ENCODE measurements at regions not wholly inside any gene's neighbourhood (a gene's known extent, or its start where the extent isn't known, plus 50 kb on each side); places are given as distances from the start of the nearest gene placed in this dataset.

DNA sequence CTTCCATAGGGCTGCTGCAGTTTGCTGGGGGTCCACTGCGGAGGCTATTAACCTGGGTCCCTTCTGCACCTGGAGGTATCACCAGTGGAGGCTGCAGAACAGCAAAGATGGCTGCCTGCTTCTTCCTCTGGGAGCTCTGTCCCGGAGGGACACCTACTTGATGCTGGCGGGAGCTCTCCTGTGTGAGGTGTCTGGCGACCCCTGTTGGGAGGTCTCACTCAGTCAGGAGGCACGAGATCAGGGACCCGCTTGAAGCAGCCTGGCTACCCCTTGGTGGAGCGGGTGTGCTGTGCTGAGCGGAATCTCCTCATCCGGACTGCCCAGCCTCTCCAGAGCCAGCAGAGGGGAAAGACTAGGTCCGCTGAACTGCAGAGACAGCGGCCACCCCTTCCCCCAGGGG, 56.0 kb upstream of the CTXND1 start:
- Histone ChIP-seq H3K36me3 (ENCODE audit: low read depth) (no peaks in the 10 kb centered on the region), H3K9me3 (no peaks in the 10 kb centered on the region), H3K4me3 (no peak overlapping the region), H3K4me1 (ENCODE audit: low read depth) (no peaks in the 10 kb centered on the region)
- TF ChIP-seq CTCF (IDR thresholded peaks at IDR 0.05) = no peak
- intact Hi-C loops (cut with DNase I, micrococcal nuclease) = no loop called here
- ATAC-seq (no peak), DNase-seq (no peak)

GRCh38 chr15:80309769-80310384, 57.9 kb upstream of the CTXND1 start:
- ATAC-seq = no peak
- no peaks in the 10 kb centered on the region for H3K9me3 ChIP-seq
- no peaks in the 10 kb centered on the region for H3K4me1 ChIP-seq (ENCODE audit: low read depth)
- DNase-seq = no peak
- H3K36me3 ChIP-seq (ENCODE audit: low read depth) = no peaks in the 10 kb centered on the region
- no peak overlapping the region for H3K4me3 ChIP-seq
- no peak for TF ChIP-seq CTCF (IDR thresholded peaks at IDR 0.05)
- intact Hi-C loops (cut with DNase I, micrococcal nuclease) = no loop called here

DNA sequence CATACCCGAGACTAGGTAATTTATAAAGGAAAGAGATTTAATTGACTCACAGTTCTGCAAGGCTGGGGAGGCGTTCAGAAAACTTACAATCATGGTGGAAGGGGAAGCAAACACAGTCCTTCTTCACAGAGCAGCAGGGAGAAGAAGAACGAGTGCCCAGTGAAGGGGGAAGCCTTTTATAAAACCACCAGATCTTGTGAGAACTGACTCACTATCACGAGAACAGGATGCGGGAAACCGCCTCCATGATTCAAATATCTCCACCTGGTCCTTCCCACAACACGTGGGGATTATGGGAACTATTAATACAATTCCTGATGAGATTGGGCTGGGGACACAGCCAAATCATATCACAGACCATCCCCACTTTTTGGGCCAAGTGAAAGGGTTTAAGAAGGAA, 58.8 kb upstream of the CTXND1 start:
- Histone ChIP-seq H3K9me3 (no peaks in the 10 kb centered on the region), H3K4me1 (ENCODE audit: low read depth) (no peaks in the 10 kb centered on the region), H3K36me3 (ENCODE audit: low read depth) (no peaks in the 10 kb centered on the region), H3K4me3 (no peak overlapping the region)
- ATAC-seq (no peak), DNase-seq (no peak)
- intact Hi-C loops (cut with DNase I, micrococcal nuclease) = no loop called here
- no peak for TF ChIP-seq CTCF (IDR thresholded peaks at IDR 0.05)

GRCh38 chr15:80315289-80315987, 63.4 kb upstream of the CTXND1 start:
- H3K9me3 ChIP-seq = no peaks in the 10 kb centered on the region
- no peak overlapping the region for H3K4me3 ChIP-seq
- intact Hi-C loops (cut with DNase I, micrococcal nuclease) = no loop called here
- TF ChIP-seq CTCF (IDR thresholded peaks at IDR 0.05) = no peak
- DNase-seq (no peak), ATAC-seq (peak; percentile 21)
- H3K4me1 ChIP-seq (ENCODE audit: low read depth) = no peaks in the 10 kb centered on the region
- no peaks in the 10 kb centered on the region for H3K36me3 ChIP-seq (ENCODE audit: low read depth)

DNA sequence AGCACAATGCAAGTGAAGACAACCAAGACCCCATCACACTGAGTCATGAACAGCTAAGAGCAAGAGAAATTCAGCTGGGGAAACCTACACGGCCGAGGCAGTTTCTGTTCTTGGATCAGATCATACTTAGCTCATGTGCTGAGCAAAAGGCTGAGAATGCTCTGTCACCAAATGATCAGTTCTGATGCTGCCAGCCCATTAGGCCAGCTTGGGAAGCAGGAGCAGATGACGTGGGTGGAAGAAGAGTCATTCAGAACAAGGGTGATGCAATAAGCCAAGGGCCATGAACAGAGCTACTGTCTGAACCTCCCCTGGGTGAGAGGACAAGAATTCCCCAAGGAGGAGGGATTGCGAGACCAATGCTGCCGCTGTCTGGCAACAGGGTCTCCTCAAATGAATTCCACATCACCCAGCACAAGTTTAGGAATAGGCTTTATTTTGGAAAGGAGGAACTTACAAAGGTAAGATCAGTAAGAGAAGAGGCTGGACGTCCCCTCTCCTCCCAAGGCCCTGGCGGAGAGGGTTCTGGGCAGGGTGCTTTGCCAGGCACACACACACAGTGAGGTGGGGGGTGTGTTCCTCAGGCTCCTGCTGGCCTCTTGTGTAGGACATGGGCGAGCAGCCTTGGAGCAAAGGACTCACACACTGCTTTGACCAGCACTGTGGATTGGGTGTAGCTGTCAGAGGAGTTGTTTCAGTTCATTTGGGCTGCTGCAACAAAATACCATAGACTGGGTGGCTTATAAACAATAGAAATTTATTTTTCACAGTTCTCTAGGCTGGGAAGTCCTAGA, 65.6 kb upstream of the CTXND1 start:
- no peak for TF ChIP-seq CTCF (IDR thresholded peaks at IDR 0.05)
- no peak overlapping the region for H3K4me3 ChIP-seq
- no peaks in the 10 kb centered on the region for H3K4me1 ChIP-seq (ENCODE audit: low read depth)

More for the DNA sequence above, 65.6 kb upstream of the CTXND1 start:
- intact Hi-C loops (cut with DNase I, micrococcal nuclease) = no loop called here
- DNase-seq = no peak
- Histone ChIP-seq H3K9me3 (no peaks in the 10 kb centered on the region), H3K36me3 (ENCODE audit: low read depth) (no peaks in the 10 kb centered on the region)
- peak; percentile 60 for ATAC-seq

Measured in mucosa of descending colon (tissue), 3 donors.